HG03095 (cell line): ENCODE measurements at regions not wholly inside any gene's neighbourhood (a gene's known extent, or its start where the extent isn't known, plus 50 kb on each side); places are given as distances from the start of the nearest gene placed in this dataset.
"Not testable (repeated sequence)": the region's sequence is repeated elsewhere in the genome, so short reads cannot be mapped to it uniquely, and the experiment has no call there.

ENCODE experiments used
- ATAC-seq: cut with Tn5 transposase; IDR thresholded peaks from one replicate; pipeline ENCODE4 v1.9.1; 2021; ENCODE audit warnings: moderate library complexity; ENCODE audit not compliant: unreplicated experiment

DNA sequence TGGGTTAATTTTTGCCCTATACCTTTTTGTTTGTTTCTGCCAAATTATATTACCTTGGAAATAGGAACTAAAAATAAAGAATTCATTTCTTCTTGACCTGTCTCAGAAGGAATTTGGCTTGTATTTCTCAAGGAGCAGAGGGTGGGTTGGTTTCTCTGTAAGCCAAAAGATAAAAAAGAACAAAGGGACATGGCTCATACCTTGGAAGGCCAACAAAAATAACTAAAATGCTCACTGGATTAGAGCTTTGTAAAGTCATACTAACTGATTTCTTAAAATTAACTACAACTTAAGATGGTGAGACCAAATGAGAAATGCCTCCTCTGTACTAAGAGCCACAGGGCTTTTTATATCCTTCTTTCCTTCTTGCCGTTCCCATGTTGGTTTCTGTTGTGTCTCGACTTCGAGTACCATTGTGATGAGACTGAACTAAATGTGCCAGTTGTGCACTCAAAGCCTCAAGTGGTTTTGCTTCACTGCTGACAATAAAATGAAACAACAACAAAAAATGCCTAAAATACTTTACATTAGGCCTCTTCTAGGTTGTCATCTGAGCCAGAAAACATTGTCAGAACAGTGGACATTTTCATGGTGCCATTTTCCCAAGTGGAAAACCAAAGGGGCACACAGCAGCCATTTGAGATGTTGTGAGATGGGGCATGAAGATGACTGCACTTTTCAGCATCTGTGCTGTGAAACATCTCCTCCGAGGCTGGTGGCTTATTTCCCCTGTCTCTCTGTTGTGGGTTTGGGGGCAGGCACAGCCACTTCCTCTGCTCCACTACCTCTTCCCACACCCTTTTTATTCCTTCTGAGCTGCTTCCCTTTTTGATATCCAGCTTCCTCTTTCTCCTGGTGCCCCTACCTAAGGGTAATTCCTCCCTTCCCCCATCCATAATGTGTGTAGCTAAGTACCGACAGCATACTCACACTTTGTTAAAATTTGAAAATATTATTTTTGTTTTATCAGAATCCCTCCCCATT, 51.8 kb upstream of the AGR3 start:
- ATAC-seq: no peak

DNA sequence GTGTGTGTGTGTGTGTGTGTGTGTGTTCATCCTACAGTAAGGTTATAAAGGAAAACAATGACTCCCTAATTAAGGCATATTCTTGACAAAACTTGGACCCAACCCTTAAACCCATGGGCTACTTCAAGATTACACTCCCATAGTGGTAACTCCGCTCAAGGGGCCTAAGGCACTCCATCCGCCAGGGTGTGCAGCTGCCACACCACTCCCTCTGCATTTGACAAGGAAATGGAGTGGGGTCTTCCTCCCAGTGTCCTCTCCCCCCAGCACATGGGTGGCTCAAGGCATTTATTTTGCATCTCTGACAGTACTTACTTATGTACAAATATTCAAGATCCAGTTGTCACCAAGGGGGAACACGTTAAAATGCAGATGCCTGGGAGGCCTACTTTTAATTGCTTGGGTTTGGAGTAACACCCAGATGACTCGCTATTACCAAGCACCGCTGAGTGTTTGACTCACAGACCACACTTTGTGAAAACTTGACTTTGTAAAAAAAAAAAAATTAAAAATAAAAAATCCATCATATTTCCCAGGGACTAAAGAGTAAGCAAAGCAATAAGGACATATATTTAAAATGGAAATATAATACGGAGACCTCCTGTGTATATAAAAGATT, 53.0 kb upstream of the AGR3 start:
- ATAC-seq: no peak

DNA sequence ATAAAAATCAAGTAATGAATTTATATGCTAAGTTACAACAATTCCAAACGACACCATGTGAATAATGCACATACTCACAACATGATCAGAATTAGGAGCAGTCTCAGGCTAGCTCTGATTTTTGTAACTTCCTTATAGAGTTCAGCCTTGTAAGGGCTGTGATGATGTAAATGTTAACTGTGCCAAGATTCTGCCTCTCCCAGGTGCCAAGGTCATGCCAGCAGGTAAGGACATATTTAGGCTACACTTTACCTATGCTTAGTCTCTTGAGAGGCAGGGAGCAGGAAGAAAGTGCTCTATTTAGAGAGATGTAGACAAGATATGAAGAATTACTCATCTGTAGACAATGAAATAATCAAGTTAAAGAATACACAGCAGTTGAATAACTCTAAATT, 53.6 kb upstream of the AGR3 start:
- ATAC-seq: no peak

DNA sequence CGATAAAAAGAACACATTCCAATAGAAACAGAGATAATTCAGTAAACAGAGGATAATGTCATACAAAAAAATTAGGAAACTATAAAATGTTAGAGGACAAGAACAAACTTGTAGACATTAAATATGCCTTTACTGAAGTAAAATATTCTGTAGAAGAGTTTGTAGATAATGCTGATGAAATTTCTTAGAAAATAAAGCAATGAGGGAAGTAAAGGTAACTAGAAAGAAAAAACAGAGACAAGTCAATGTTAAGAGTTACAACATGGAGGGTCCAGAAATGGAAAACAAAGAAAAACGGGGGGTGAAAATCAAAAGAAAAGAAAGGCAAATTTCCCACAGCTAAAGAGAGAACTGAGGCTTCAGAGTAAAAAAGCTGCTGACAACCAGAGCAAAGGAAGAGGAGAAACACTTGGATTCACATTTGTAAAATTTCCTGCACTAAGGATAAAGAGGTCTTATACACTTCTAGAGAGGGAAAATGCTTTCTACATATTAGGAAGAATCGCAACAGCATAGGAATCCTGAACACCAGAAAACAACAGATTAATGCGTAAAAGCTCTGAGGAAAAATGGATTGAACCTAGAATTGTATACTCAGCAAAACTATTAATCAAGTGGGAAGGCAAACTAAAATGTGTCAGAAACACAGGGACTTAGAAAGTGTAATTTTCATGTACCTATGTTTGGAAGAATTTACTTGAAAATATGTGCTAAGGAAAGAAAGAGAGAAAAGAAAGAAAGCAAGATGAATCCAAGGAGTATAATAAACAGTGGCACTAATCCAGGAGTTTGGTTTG, 55.0 kb upstream of the AGR3 start:
- no peak for ATAC-seq

DNA sequence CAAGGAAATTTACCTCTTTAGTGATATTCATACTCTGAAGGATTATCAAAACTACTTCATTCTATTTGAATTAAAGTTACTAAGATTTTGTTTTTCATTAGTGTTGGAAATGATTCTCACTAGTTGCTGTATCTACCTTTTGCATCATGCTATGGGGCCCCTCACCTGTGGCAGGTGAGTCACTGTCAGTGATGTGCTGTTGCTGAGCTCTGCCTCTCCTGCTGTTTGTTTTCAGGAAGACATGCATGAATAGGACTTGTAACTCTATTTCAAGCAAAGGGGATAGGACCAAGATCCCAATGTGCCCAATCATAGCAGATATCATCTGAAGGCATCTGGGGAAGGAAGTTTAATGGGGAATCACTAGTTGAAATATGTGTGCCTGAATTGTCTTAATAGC, 57.4 kb upstream of the AGR3 start:
- no peak for ATAC-seq

DNA sequence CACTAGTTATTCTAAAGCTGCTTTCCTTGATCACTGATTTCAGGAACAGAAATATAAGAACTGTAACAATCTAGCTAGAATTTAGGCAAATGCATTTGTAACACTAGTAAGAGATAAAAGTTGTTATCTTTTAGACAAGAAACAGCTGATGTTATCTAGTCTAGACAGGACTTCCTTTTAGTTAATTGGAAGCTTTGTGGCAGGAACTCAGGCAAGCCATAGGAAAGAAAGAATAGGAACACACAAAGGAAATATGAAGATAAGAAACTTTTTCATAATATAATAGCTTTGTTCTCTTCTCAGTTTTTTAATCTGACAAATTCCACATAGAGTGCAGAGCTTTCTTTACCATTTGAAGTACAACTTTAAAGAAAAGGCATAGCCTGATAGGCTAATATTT, 59.0 kb upstream of the AGR3 start:
- ATAC-seq: no peak

DNA sequence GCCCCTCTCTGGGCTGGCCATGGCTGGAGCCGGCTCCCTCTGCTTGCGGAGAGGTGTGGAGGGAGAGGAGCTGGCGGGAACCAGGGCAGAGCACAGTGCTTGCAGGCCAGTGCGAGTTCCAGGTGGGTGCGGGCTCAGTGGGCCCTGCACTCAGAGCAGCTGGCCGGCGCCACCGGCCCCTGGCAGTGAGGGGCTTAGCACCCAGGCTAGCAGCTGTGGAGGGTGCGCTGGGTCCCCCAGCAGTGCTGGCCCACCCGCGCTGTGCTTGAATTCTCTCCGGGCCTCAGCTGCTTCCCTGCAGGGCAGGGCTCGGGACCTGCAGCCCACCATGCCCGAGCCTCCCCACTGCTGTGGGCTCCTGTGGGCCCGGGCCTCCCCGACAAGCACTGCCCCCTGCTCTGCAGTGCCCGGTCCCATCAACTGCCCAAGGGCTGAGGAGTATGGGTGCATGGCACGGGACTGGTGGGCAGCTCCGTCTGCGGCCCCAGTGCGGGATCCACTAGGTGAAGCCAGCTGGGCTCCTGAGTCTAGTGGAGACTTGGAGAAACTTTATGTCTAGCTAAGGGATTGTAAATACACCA, 61.2 kb upstream of the AGR3 start:
- no peak for ATAC-seq

DNA sequence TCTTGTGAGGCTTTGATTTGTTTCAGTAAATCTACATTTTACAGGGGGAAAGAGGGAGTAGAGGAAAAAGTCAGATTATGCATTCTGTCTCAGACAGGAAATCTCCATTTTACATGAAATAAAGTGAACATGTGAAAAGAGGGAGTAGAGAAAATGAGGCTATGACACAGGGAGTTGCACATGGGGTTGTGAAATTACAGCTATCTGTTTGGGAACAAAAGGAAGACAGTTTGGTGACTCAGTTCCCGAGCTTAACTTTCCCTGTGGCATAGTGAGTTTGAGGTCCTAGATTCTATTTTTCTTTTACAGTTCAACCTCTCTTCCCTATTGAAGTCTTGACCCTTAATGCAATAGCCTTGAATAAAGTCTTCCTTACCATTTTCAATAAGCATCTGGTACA, 63.2 kb upstream of the AGR3 start:
- ATAC-seq: no peak

DNA sequence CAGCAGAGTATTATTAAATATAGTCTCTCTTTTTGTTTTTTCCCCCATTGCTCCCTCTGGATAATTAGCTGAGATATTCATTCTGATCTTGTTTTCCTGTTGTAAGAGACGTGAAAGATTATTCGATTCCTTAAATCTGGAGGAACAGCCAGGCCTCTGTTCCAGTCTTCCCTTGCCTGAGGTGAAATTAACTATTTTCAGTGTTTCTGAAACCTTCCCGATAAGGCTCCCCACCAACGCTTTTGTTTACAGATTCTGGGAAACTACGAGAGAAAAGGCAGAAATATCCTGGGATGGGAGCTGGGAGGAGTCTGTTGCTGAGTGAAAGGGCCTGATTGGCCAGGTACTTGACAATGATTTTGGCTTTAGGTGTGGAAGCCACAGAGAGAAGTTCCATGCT, 63.6 kb upstream of the AGR3 start:
- ATAC-seq: no peak

DNA sequence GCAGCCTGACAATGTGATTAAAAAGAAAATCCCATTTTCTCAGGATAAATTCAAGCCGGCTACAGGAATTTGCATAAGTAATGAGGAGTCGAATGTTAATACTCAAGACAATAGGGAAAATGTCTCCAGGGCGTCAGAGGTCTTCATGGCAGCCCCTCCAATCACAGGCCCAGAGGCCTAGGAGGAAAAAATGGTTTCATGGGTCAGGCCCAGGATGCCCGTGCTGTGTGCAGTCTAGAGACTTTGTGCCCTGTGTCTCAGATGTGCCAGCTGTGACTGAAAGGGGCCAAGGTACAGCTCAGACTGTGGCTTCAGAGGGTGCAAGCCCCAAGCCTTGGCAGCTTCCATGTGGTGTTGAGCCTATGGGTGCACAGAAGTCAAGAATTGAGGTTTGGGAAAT, 66.3 kb upstream of the AGR3 start:
- not testable (repeated sequence) for ATAC-seq

DNA sequence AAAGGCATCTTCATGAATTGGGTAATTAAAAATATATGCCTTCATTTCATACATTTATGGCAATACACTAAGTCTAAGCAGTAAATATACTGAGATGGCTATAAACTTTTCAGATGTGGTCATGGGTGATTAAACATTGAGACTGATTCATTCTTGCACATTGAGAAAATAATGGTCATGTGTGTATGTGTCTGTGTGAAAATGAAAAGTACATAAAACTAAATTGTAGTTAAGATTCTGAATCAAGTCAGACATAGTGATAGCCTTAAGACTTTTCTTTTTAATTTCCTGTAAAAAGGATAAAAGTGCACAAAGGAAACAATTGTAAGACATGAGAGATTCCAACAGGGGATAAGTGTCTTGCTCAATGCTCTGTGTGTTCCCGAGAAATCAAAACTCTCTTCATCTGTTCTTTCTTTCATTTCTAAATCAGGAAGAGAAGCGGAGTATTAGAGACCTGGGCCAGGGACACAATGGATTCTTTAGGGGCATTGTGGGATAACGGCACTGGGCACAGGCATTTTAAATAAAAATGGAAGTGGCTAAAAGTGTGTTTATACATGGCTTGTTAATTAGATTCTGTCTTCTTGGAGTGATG, 69.8 kb upstream of the AGR3 start:
- no peak for ATAC-seq

DNA sequence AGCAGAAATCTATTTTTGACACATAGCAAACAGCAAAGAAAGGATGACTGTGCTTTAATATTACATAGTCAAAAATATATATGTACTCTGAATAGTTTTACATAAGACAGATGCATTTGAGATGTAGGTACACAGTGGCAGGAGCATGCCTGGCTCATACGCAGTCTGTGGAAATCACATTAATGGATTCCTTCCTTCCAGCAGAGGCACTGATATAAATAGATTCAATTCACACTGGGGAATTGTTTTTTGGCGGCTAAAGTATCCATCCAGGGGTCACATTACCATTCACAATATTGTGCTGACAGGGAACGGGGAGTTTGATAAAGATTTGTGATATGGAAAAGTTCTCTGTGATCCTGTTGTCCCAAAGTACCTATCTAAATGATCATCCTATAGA, 72.5 kb upstream of the AGR3 start:
- no peak for ATAC-seq

DNA sequence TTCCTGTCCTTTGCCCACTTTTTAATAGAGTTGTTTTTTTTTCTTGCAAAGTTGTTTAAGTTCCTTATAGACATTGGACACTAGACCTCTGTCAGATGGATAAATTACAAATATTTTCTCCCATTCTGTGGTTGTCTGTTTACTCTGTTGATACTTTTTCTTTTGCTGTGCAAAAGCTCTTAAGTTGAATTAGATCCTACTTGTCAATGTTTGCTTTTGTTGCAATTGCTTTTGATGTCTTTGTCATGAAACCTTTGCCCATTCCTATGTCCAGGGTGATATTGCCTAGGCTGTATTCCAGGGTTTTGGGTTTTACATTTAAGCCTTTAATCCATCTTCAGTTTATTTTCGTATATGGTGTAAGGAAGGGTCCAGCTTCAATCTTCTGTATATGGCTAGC, 76.9 kb upstream of the AGR3 start:
- no peak for ATAC-seq

DNA sequence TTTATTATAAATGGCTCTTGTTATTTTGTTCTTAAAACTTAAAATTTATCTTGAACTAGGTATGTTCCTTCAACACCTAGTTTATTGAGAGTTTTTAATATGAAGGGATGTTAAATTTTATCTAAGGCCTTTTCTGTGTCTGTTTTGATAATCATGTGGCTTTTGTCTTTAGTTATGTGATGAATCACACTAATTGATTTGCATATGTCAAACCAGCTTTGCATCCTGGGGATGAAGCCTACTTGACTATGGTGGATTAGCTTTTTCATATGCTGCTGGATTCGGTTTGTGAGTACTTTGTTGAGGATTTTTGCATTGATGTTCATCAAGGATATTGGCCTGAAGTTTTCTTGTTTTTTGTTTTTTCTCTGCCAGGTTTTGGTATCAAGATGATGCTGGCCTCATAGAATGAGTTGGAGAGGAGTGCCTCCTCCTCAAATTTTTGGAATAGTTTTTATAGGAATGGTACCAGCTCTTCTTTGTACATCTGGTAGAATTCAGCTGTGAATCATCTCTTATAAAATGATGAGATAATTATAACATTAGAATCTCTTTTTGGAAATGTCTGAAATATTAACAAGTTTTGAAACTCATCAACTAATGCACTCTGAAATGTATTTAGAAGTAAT, 78.7 kb upstream of the AGR3 start:
- ATAC-seq: no peak

DNA sequence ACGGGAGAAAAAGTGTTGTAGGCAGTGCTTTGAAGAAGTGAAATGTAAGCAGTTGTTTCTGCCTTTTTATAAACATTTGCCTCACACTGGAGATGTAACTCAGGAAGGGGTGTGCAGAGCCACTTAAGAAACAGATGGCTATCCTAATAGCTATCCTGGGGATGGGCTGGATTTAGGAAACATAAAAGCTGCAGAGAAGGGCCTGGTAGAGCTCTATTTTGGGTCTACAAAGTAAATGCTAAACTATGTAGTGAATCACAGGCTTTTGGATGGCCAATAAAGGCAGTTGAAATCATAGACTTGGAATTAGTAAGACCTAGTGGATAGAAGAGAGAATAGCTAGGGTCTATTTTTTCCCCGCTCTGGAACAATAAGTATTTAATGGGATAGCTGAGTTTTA, 79.9 kb upstream of the AGR3 start:
- no peak for ATAC-seq

DNA sequence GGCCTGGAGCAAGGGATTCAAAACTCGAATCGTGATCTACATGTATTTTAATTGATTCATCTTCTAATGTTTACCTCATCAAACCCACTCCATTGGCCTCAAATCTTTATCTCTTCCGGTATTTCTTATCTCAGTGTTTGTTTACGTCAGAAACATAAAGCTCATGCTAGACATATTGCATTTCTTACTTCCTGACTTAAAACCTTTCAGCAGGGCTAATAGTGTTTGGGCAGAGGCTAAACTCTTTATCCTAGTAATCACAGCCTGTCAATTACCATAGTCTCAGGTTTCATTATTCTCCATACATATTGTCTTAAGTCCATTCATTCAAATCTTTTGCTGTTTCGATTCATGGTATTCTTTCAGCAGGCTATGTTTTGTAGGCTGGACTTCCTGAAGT, 81.3 kb upstream of the AGR3 start:
- no peak for ATAC-seq

DNA sequence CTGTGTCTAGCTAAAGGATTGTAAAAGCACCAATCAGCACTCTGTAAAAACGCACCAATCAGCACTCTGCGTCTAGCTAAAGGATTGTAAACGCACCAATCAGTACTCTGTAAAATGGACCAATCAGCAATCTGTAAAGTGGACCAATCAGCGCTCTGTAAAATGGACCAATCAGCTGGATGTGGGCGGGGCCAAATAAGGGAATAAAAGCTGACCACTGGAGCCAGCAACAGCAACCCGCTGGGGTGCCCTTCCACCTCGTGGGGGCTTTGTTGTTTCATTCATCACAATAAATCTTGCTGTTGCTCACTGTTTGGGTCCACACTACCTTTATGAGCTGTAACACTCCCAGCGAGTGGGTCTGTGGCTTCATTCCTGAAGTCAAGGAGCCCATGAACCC, 83.9 kb upstream of the AGR3 start:
- not testable (repeated sequence) for ATAC-seq

DNA sequence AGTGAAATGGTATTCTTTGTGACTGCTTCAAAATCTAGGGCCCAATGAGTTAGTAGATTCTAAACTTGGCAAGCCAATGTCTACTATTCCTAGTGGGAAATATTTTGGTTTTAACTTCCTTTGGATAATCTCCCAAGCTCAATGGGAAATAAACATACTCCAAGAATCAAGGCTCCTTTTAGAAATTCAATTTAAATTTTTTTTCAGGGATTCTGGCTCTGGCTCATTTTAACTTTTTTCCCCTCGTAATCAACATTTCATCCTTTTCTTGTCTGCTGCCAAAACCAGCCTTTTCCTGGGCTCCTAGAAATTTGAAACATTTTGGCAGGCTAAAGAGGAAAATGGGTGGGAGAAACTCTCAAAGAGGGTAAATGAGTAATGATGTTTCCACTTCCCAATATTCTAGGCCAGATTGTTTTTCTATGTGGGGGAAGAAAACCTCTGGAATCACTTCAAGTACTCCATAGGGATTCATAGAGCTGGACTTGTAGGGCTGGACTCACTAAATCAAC, 85.6 kb upstream of the AGR3 start:
- ATAC-seq: no peak

DNA sequence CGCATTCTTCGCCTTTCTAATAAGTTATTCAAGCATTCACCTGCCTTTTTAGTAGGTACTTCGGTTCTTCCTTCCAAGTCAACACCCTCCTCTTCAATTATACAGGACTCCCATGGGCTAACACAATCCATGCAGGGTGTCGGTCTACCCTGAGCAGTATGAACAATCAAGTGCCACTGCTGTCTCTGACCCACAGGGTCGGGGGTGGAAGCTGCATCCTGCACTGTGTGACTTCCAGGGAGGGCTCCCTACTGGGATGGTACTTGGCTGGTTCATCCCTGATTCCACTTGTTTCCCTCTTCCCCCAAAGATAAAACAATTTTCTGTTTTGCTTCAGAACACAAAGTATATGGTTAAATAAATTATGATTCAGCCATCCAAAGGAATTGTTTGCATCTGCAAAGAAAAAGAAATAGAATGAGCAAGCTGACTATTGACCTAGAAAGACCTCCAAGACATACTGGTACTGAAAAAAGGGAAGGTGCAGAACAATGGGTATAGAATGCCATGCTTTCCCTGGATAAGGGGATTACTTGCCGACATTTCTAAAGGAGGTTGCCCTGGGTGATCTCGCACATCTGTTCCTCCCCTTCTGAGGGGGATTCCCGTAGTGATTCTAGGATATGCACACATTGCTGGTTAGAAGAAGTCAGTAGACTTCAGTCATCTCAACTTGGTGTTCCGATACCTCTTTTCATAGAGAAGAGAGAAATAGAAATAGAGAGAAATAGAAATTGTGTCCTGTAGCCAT, 89.1 kb upstream of the AGR3 start:
- ATAC-seq: no peak

DNA sequence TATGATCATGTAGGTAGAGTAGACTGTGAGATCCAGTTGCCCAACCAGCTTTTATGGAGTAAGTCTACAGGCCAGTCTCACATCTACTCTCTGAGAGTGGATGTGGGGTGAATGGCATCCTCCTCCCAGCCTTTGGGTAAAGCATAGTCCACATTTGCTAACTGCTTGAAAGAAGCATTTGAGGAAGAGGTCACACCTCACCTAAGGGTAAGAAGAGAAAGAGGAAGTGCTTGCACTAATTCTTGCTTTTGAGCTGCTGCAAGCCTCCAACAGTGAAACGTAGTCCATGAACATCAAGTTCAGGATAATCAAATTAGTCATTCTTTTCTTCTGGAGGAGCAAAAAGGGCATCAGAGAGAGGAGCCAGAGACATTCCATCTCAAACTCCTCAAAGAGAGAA, 93.9 kb upstream of the AGR3 start:
- ATAC-seq: no peak
